PFSK-1 (cell line): ENCODE measurements at regions not wholly inside any gene's neighbourhood (a gene's known extent, or its start where the extent isn't known, plus 50 kb on each side); places are given as distances from the start of the nearest gene placed in this dataset.

Source experiments
- POLR2AphosphoS5 ChIP-seq: IDR thresholded peaks from 2 replicates; pipeline ENCODE4 v1.6.1; 2012; ENCODE audit warnings: low read depth, mild to moderate bottlenecking, control low read depth, low read length, moderate library complexity
- SIN3A ChIP-seq: IDR thresholded peaks from 2 replicates; pipeline ENCODE4 v1.6.1; 2012; ENCODE audit warnings: mild to moderate bottlenecking, low read length, moderate library complexity, borderline replicate concordance; ENCODE audit not compliant: insufficient read depth
- TF ChIP-seq, protein P1 (sequence below), 2 experiments: IDR thresholded peaks; 2 replicates each; pipeline versions ENCODE4 v1.6.1 to v1.8.0; 2011 to 2012; ENCODE audit warnings: low read depth in 2 of 2, low read length in 2 of 2, control low read depth in 1 of 2, inconsistent platforms in 1 of 2, mild to moderate bottlenecking in 1 of 2, moderate library complexity in 1 of 2; ENCODE audit not compliant: insufficient read depth in 1 of 2

DNA sequence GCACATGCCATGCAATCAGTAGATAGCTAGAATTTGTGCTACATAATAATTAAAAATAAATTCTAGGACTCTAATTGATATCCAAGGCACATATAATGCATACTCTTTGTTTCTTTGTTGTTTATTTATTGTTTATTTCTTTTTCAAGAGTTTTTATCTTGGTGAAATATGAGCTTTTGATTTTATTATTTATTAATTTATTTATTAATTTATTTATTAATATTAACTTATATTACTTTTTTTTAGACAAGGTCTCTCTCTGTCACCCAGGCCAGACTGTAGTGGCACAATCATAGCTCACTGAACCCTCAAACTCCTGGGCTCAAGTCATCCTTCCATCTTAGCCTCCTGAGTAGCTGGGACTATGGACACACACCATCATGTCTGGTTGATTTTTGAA lies 519.9 kb downstream of the HAO1 start:
- TF ChIP-seq SIN3A (no peak), POLR2AphosphoS5 (no peak)
- TF ChIP-seq, protein P1, sequence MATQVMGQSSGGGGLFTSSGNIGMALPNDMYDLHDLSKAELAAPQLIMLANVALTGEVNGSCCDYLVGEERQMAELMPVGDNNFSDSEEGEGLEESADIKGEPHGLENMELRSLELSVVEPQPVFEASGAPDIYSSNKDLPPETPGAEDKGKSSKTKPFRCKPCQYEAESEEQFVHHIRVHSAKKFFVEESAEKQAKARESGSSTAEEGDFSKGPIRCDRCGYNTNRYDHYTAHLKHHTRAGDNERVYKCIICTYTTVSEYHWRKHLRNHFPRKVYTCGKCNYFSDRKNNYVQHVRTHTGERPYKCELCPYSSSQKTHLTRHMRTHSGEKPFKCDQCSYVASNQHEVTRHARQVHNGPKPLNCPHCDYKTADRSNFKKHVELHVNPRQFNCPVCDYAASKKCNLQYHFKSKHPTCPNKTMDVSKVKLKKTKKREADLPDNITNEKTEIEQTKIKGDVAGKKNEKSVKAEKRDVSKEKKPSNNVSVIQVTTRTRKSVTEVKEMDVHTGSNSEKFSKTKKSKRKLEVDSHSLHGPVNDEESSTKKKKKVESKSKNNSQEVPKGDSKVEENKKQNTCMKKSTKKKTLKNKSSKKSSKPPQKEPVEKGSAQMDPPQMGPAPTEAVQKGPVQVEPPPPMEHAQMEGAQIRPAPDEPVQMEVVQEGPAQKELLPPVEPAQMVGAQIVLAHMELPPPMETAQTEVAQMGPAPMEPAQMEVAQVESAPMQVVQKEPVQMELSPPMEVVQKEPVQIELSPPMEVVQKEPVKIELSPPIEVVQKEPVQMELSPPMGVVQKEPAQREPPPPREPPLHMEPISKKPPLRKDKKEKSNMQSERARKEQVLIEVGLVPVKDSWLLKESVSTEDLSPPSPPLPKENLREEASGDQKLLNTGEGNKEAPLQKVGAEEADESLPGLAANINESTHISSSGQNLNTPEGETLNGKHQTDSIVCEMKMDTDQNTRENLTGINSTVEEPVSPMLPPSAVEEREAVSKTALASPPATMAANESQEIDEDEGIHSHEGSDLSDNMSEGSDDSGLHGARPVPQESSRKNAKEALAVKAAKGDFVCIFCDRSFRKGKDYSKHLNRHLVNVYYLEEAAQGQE (IDR thresholded peaks at IDR 0.05; ENCODE audit: insufficient read depth in 1 of 2, low read depth in 2 of 2, low read length in 2 of 2): no peak
